ENCODE measurements at regions not wholly inside any gene's neighbourhood (a gene's known extent, or its start where the extent isn't known, plus 50 kb on each side); places are given as distances from the start of the nearest gene placed in this dataset.
"Not testable (repeated sequence)": the region's sequence is repeated elsewhere in the genome, so short reads cannot be mapped to it uniquely, and the experiment has no call there.

GRCh38 chr9:29066141-29066640 is 1492.9 kb upstream of the C9orf72 start:
- Mint-ChIP-seq H3K27me3 (ENCODE audit: insufficient read depth) (no peaks in the 10 kb centered on the region), H3K4me3 (no peak overlapping the region), H3K4me1 (ENCODE audit: low read depth) (no peaks in the 10 kb centered on the region), H3K9me3 (no peaks in the 10 kb centered on the region), H3K27ac (no peak overlapping the region), H3K36me3 (ENCODE audit: low read depth) (no peaks in the 10 kb centered on the region)
- no peak for DNase-seq (ENCODE audit: low spot score)
- intact Hi-C loops (cut with micrococcal nuclease): no loop called here

DNA sequence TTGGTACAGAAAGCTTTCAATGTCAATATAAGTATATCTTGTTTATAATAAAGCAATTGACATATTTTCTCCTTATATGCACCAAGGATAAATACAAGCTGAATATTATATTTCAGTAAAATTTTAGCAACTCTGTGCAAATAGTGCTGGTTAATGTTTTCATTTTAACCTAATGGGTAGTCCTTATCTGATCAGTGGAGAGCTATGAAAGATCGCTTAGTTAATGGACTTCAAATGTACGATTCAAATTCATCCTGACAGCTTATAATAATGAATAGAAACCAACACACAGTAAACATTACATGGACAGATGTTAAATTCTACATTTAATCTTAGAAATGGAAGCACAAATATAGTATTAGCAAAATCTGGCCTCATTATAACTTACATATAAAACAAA is 1495.2 kb upstream of the C9orf72 start:
- Mint-ChIP-seq H3K36me3 (ENCODE audit: low read depth) (no peaks in the 10 kb centered on the region), H3K27ac (no peak overlapping the region), H3K4me3 (no peak overlapping the region), H3K4me1 (ENCODE audit: low read depth) (no peaks in the 10 kb centered on the region), H3K27me3 (ENCODE audit: insufficient read depth) (no peaks in the 10 kb centered on the region), H3K9me3 (no peaks in the 10 kb centered on the region)
- no peak for DNase-seq (ENCODE audit: low spot score)
- intact Hi-C loops (cut with micrococcal nuclease): no loop called here

GRCh38 chr9:29069376-29069775 is 1496.1 kb upstream of the C9orf72 start:
- Mint-ChIP-seq H3K9me3 (no peaks in the 10 kb centered on the region), H3K4me1 (ENCODE audit: low read depth) (no peaks in the 10 kb centered on the region), H3K27ac (no peak overlapping the region), H3K4me3 (no peak overlapping the region), H3K36me3 (ENCODE audit: low read depth) (no peaks in the 10 kb centered on the region), H3K27me3 (ENCODE audit: insufficient read depth) (no peaks in the 10 kb centered on the region)
- intact Hi-C loops (cut with micrococcal nuclease): no loop called here
- DNase-seq (ENCODE audit: low spot score): no peak

DNA sequence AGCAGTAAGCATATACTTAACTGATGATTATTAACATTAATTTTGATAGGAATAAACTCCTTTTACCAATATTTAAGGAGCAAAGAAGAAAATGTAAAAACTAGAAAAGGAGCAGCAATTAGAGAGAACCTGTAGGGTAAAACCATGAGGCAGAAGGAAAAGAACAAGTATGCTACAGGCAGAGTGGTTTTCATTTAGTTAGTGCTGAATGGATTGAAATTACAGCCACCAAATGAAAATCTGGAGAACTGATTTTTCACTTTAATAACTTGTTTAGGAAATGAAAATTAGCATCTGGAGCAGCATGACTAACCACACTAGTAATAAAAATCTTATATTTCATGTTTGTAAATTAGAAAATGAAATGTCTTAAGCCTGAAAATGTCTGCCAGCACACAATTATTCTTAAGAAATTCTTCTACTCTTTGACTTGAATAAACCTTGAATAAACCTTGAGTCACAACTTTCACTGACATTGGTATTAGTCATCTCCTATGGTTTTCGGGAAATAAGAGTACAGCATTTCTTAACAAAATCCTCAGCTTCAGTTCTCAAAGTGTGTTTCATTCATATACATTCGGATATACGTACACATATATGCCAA is 1504.9 kb upstream of the C9orf72 start:
- no peaks in the 10 kb centered on the region for H3K27me3 Mint-ChIP-seq (ENCODE audit: insufficient read depth)
- no peak for DNase-seq (ENCODE audit: low spot score)
- H3K9me3 Mint-ChIP-seq: no peaks in the 10 kb centered on the region
- intact Hi-C loops (cut with micrococcal nuclease): no loop called here
- H3K4me1 Mint-ChIP-seq (ENCODE audit: low read depth): no peaks in the 10 kb centered on the region
- no peak overlapping the region for H3K27ac Mint-ChIP-seq
- no peak overlapping the region for H3K4me3 Mint-ChIP-seq
- no peaks in the 10 kb centered on the region for H3K36me3 Mint-ChIP-seq (ENCODE audit: low read depth)

DNA sequence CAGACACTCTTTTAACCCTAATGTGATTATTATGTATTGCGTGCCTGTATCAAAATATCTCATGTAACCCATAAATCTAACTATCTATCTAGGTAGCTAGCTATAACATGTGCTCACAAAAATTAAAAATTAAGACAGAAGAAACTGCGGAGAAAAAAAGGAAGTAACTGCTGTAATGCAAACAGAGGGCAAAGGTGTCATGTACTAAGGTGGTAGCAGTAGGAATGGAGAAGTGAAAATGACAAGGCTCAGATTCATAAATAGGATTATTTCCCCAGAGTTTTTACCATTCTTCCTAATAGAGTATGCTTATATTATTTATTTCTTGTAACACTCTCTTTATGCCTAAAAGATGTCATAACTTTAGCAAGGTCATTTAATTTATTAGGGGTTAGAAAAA is 1527.5 kb upstream of the C9orf72 start:
- intact Hi-C loops (cut with micrococcal nuclease): no loop called here
- Mint-ChIP-seq H3K27ac (no peak overlapping the region), H3K4me1 (ENCODE audit: low read depth) (no peaks in the 10 kb centered on the region), H3K9me3 (no peaks in the 10 kb centered on the region), H3K4me3 (no peak overlapping the region), H3K27me3 (ENCODE audit: insufficient read depth) (no peaks in the 10 kb centered on the region), H3K36me3 (ENCODE audit: low read depth) (no peaks in the 10 kb centered on the region)
- no peak for DNase-seq (ENCODE audit: low spot score)

DNA sequence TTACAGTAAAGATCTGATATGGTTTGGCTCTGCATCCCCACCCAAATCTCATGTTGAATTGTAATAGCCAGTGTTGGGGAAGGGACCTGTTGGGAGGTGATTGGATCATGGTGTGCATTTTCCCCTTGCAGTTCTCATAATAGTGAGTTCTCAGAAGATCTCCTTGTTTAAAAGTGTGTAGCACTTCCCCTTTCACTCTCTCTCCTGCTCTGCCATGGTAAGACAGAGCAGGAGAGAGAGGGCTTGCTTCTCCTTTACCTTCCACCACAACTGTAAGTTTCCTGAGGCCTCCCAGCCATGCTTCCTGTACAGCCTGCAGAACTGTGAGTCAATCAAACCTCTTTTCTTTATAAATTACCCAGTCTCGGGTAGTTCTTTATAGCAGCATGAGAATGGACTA is 1530.9 kb upstream of the C9orf72 start:
- H3K9me3 Mint-ChIP-seq; H3K27me3 Mint-ChIP-seq (ENCODE audit: insufficient read depth); H3K27ac Mint-ChIP-seq; H3K36me3 Mint-ChIP-seq (ENCODE audit: low read depth); H3K4me1 Mint-ChIP-seq (ENCODE audit: low read depth); intact Hi-C loops (cut with micrococcal nuclease); DNase-seq (ENCODE audit: low spot score); H3K4me3 Mint-ChIP-seq: not testable (repeated sequence)

DNA sequence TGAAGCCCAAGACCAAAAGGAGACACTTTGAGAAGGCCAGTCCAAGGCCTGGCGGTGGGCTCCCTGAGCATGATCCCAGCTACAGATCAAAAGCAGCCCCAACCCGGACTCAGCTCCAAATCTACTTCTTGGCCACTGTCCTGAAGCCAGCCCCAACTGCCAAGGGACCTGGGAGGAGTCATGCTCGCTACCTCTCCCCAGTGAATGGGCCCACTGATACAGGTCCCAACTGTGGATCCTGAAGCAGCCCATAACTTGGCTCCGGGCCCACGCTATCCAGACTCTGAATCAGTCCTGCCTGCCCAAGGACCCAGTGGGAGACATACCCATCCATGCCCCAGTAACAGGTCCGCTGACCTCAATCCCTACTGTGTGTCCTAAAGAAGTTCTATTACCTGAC is 1545.3 kb upstream of the C9orf72 start:
- DNase-seq (ENCODE audit: low spot score): no peak
- H3K27ac Mint-ChIP-seq: no peak overlapping the region
- no peaks in the 10 kb centered on the region for H3K9me3 Mint-ChIP-seq
- intact Hi-C loops (cut with micrococcal nuclease): no loop called here
- H3K4me1 Mint-ChIP-seq (ENCODE audit: low read depth): no peaks in the 10 kb centered on the region
- no peaks in the 10 kb centered on the region for H3K36me3 Mint-ChIP-seq (ENCODE audit: low read depth)
- no peak overlapping the region for H3K4me3 Mint-ChIP-seq
- no peaks in the 10 kb centered on the region for H3K27me3 Mint-ChIP-seq (ENCODE audit: insufficient read depth)

GRCh38 chr9:29126783-29127182 is 1553.5 kb upstream of the C9orf72 start:
- H3K4me1 Mint-ChIP-seq (ENCODE audit: low read depth): no peaks in the 10 kb centered on the region
- intact Hi-C loops (cut with micrococcal nuclease): no loop called here
- H3K36me3 Mint-ChIP-seq (ENCODE audit: low read depth): no peaks in the 10 kb centered on the region
- DNase-seq (ENCODE audit: low spot score): no peak
- H3K4me3 Mint-ChIP-seq: no peak overlapping the region
- peaks cover 31% of the 10 kb centered on the region for H3K9me3 Mint-ChIP-seq
- H3K27me3 Mint-ChIP-seq (ENCODE audit: insufficient read depth): no peaks in the 10 kb centered on the region
- H3K27ac Mint-ChIP-seq: no peak overlapping the region

- no peaks in the 10 kb centered on the region for H3K4me1 Mint-ChIP-seq (ENCODE audit: low read depth)
- intact Hi-C loops (cut with micrococcal nuclease): no loop called here
- H3K27ac Mint-ChIP-seq: no peak overlapping the region
- H3K36me3 Mint-ChIP-seq (ENCODE audit: low read depth): no peaks in the 10 kb centered on the region
- DNase-seq (ENCODE audit: low spot score): no peak
- H3K9me3 Mint-ChIP-seq: peaks cover 36% of the 10 kb centered on the region
- H3K27me3 Mint-ChIP-seq (ENCODE audit: insufficient read depth): no peaks in the 10 kb centered on the region
- H3K4me3 Mint-ChIP-seq: no peak overlapping the region
These were observed 1556.5 kb upstream of the C9orf72 start for GRCh38 chr9:29129763-29130162.

DNA sequence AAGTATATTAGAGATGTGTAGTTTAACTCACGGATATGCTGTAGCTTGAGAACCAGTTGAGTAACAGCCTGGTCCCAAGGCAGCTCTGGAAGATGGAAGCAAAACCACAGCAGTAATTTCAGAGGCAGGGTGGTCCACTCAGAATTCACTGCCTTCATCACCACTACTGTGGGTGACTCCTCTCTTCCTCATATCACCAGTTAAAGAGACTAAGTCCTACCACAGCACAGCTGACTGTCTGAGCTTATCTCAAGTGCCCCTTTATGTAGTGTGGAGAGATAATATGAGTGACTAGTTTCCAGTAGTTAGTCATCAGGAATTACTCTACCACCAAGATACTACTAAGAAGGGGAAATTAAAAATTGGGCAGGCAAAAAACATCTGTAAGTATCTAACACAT is 1571.2 kb upstream of the C9orf72 start:
- Mint-ChIP-seq H3K27ac (no peak overlapping the region), H3K36me3 (ENCODE audit: low read depth) (no peaks in the 10 kb centered on the region), H3K4me3 (no peak overlapping the region), H3K9me3 (peaks cover 16% of the 10 kb centered on the region), H3K27me3 (ENCODE audit: insufficient read depth) (no peaks in the 10 kb centered on the region), H3K4me1 (ENCODE audit: low read depth) (no peaks in the 10 kb centered on the region)
- intact Hi-C loops (cut with micrococcal nuclease): no loop called here
- DNase-seq (ENCODE audit: low spot score): no peak

DNA sequence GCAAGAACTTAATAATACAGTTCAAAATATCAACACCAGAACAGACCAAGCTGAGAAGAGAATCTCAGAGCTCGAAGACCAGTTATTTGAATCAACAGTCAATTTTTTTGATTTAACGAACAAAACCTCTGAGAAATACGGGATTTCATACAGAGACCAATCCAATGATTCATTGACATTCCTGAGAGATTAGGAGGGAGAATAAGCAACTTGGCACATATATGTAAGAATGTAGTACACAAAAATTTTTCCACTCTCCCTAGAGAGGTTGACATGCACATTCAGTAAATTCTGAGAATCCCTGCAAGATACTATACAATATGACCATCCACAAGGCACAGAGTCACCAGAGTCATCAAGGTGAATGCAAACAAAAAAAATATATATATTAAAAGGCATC is 1577.3 kb upstream of the C9orf72 start:
- no peaks in the 10 kb centered on the region for H3K36me3 Mint-ChIP-seq (ENCODE audit: low read depth)
- DNase-seq (ENCODE audit: low spot score): no peak
- H3K27me3 Mint-ChIP-seq (ENCODE audit: insufficient read depth): no peaks in the 10 kb centered on the region
- H3K4me1 Mint-ChIP-seq (ENCODE audit: low read depth): no peaks in the 10 kb centered on the region
- intact Hi-C loops (cut with micrococcal nuclease): no loop called here
- H3K9me3 Mint-ChIP-seq: no peaks in the 10 kb centered on the region
- no peak overlapping the region for H3K4me3 Mint-ChIP-seq
- no peak overlapping the region for H3K27ac Mint-ChIP-seq

GRCh38 chr9:29160763-29161353 is 1587.6 kb upstream of the C9orf72 start:
- Mint-ChIP-seq H3K27me3 (ENCODE audit: insufficient read depth) (no peaks in the 10 kb centered on the region), H3K4me1 (ENCODE audit: low read depth) (no peaks in the 10 kb centered on the region), H3K36me3 (ENCODE audit: low read depth) (no peaks in the 10 kb centered on the region), H3K9me3 (no peaks in the 10 kb centered on the region), H3K27ac (no peak overlapping the region), H3K4me3 (no peak overlapping the region)
- intact Hi-C loops (cut with micrococcal nuclease): no loop called here
- DNase-seq (ENCODE audit: low spot score): no peak

- Mint-ChIP-seq H3K36me3 (ENCODE audit: low read depth) (no peaks in the 10 kb centered on the region), H3K4me3 (no peak overlapping the region), H3K27ac (no peak overlapping the region), H3K4me1 (ENCODE audit: low read depth) (no peaks in the 10 kb centered on the region), H3K9me3 (no peaks in the 10 kb centered on the region), H3K27me3 (ENCODE audit: insufficient read depth) (no peaks in the 10 kb centered on the region)
- no peak for DNase-seq (ENCODE audit: low spot score)
- intact Hi-C loops (cut with micrococcal nuclease): no loop called here
These were observed 1600.9 kb upstream of the C9orf72 start for GRCh38 chr9:29174136-29174535.

DNA sequence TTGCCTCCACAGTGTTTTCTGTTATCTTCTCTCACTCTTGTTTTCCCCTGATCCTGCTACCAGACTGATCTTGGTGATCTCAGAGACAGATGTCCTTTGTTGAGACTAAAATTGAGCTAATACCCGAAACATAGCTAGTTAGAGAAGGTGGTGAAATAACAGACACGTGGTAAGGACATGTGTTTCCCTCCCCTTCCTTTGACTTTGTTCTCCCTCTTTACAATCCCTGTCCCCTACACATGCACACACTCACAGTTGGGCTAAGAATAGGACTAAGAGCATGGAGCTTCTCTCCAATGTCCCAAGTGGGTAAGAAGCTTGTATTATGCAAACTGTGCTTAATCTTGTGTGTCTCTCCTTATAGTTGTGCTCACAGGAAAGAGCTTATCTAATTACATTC is 1603.0 kb upstream of the C9orf72 start:
- Mint-ChIP-seq H3K36me3 (ENCODE audit: low read depth) (no peaks in the 10 kb centered on the region), H3K27me3 (ENCODE audit: insufficient read depth) (no peaks in the 10 kb centered on the region), H3K27ac (no peak overlapping the region), H3K4me3 (no peak overlapping the region), H3K4me1 (ENCODE audit: low read depth) (no peaks in the 10 kb centered on the region), H3K9me3 (no peaks in the 10 kb centered on the region)
- intact Hi-C loops (cut with micrococcal nuclease): no loop called here
- DNase-seq (ENCODE audit: low spot score): no peak
